Hepatocyte (in vitro differentiated cells): ENCODE measurements at regions not wholly inside any gene's neighbourhood (a gene's known extent, or its start where the extent isn't known, plus 50 kb on each side); places are given as distances from the start of the nearest gene placed in this dataset.

ENCODE experiments used
- DNase-seq: peaks from one replicate; pipeline ENCODE4 v3.0.0-alpha.2; 2016; ENCODE audit warnings: low spot score
- H2AFZ ChIP-seq: fragments of 200-600 bp; sonication (generic); 2 replicates; pipeline ENCODE4 v1.6.0; 2016; ENCODE audit warnings: antibody characterized with exemption, mild to moderate bottlenecking
- H3K27ac ChIP-seq: fragments of 200-600 bp; sonication (generic); 2 replicates; pipeline ENCODE4 v1.5.1; 2016; ENCODE audit warnings: mild to moderate bottlenecking
- H3K27me3 ChIP-seq: fragments of 200-600 bp; sonication (generic); 2 replicates; pipeline ENCODE4 v1.6.1; 2016
- H3K36me3 ChIP-seq: fragments of 200-600 bp; sonication (generic); replicated peaks from 2 replicates; pipeline ENCODE4 v1.5.1; 2016; ENCODE audit warnings: low read depth; ENCODE audit not compliant: insufficient read depth
- H3K4me1 ChIP-seq: fragments of 200-600 bp; sonication (generic); 2 replicates; pipeline ENCODE4 v1.5.1; 2016; ENCODE audit warnings: mild to moderate bottlenecking, moderate library complexity; ENCODE audit not compliant: insufficient read depth
- H3K4me2 ChIP-seq: fragments of 200-600 bp; sonication (generic); 2 replicates; pipeline ENCODE4 v1.6.0; 2016
- H3K4me3 ChIP-seq: fragments of 200-600 bp; sonication (generic); 2 replicates; pipeline ENCODE4 v1.5.1; 2016; ENCODE audit warnings: mild to moderate bottlenecking
- H3K79me2 ChIP-seq: fragments of 200-600 bp; sonication (generic); 2 replicates; pipeline ENCODE4 v1.6.0; 2017; ENCODE audit warnings: mild to moderate bottlenecking
- H3K9me2 ChIP-seq: fragments of 200-600 bp; sonication (generic); replicated peaks from 2 replicates; pipeline ENCODE4 v1.6.0; 2017; ENCODE audit warnings: mild to moderate bottlenecking; ENCODE audit not compliant: insufficient read depth
- H3K9me3 ChIP-seq: fragments of 200-600 bp; sonication (generic); 2 replicates; pipeline ENCODE4 v1.5.1; 2016; ENCODE audit warnings: low read depth, mild to moderate bottlenecking
- H4K20me1 ChIP-seq: fragments of 200-600 bp; sonication (generic); 2 replicates; pipeline ENCODE4 v1.6.0; 2016; ENCODE audit warnings: mild to moderate bottlenecking; ENCODE audit not compliant: insufficient read depth, poor library complexity, severe bottlenecking
- CTCF ChIP-seq: fragments of 200-600 bp; sonication (generic); IDR thresholded peaks from 2 replicates; pipeline ENCODE4 v1.5.1; 2016; ENCODE audit warnings: antibody characterized with exemption, mild to moderate bottlenecking; ENCODE audit not compliant: poor library complexity
- EZH2 ChIP-seq: fragments of 200-600 bp; sonication (generic); IDR thresholded peaks from 2 replicates; pipeline ENCODE4 v1.6.1; 2016; ENCODE audit warnings: antibody characterized with exemption, mild to moderate bottlenecking, borderline replicate concordance
- EZH2phosphoT487 ChIP-seq: fragments of 200-600 bp; sonication (generic); IDR thresholded peaks from one replicate; pipeline ENCODE4 v1.6.1; 2018; ENCODE audit warnings: antibody characterized with exemption, mild to moderate bottlenecking, low read depth, moderate library complexity; ENCODE audit not compliant: unreplicated experiment, severe bottlenecking
- WGBS: methylation state at CpG from one replicate; pipeline ENCODE4 v1.1.6; 2016; ENCODE audit warnings: low lambda C conversion rate; ENCODE audit errors: missing lambda C conversion rate; 5-methylcytosine and 5-hydroxymethylcytosine counted together

- no peak overlapping the region for H3K4me3 ChIP-seq
- TF ChIP-seq EZH2 (no peak), CTCF (no peak), EZH2phosphoT487 (no peak)
- no peaks in the 10 kb centered on the region for H3K36me3 ChIP-seq
- H3K27ac ChIP-seq: no peak overlapping the region
- 65% methylated on average over 3 of the region's 3 CpGs for WGBS
- no peaks in the 10 kb centered on the region for H3K9me2 ChIP-seq
- no peaks in the 10 kb centered on the region for H3K4me1 ChIP-seq
- H3K4me2 ChIP-seq: no peak overlapping the region
- no peak overlapping the region for H2AFZ ChIP-seq
- no peaks in the 10 kb centered on the region for H3K79me2 ChIP-seq
- H3K27me3 ChIP-seq: no peaks in the 10 kb centered on the region
- no peaks in the 10 kb centered on the region for H3K9me3 ChIP-seq
- DNase-seq: no peak
- no peaks in the 10 kb centered on the region for H4K20me1 ChIP-seq
Observed at GRCh38 chrX:25733148-25733547, 405.0 kb upstream of the MAGEB18 start.

GRCh38 chrX:25737540-25737939, 400.6 kb upstream of the MAGEB18 start:
- Histone ChIP-seq H3K4me3 (no peak overlapping the region), H3K4me1 (no peaks in the 10 kb centered on the region), H3K36me3 (no peaks in the 10 kb centered on the region), H3K9me3 (no peaks in the 10 kb centered on the region), H3K27ac (no peak overlapping the region), H3K27me3 (no peaks in the 10 kb centered on the region), H2AFZ (no peak overlapping the region), H3K9me2 (no peaks in the 10 kb centered on the region), H3K79me2 (no peaks in the 10 kb centered on the region), H3K4me2 (no peak overlapping the region), H4K20me1 (no peaks in the 10 kb centered on the region)
- DNase-seq: no peak
- TF ChIP-seq CTCF: no peak
- no peak for TF ChIP-seq EZH2phosphoT487
- TF ChIP-seq EZH2: no peak

GRCh38 chrX:25742334-25742733, 395.8 kb upstream of the MAGEB18 start:
- no peak overlapping the region for H2AFZ ChIP-seq
- H3K4me1 ChIP-seq: no peaks in the 10 kb centered on the region
- DNase-seq: no peak
- no peaks in the 10 kb centered on the region for H3K27me3 ChIP-seq
- no peak overlapping the region for H3K27ac ChIP-seq
- WGBS: 52% methylated on average over 2 of the region's 2 CpGs
- no peaks in the 10 kb centered on the region for H3K79me2 ChIP-seq
- H4K20me1 ChIP-seq: no peaks in the 10 kb centered on the region
- no peaks in the 10 kb centered on the region for H3K9me3 ChIP-seq
- no peaks in the 10 kb centered on the region for H3K36me3 ChIP-seq
- H3K9me2 ChIP-seq: no peaks in the 10 kb centered on the region
- TF ChIP-seq EZH2: no peak
- TF ChIP-seq EZH2phosphoT487: no peak
- TF ChIP-seq CTCF: no peak
- no peak overlapping the region for H3K4me2 ChIP-seq
- no peak overlapping the region for H3K4me3 ChIP-seq

- H2AFZ ChIP-seq: no peak overlapping the region
- no peak for DNase-seq
- no peaks in the 10 kb centered on the region for H3K9me2 ChIP-seq
- 52% methylated on average over 2 of the region's 2 CpGs for WGBS
- H3K27ac ChIP-seq: no peak overlapping the region
- TF ChIP-seq CTCF (no peak), EZH2phosphoT487 (no peak), EZH2 (no peak)
- H3K79me2 ChIP-seq: no peaks in the 10 kb centered on the region
- H3K9me3 ChIP-seq: no peaks in the 10 kb centered on the region
- H4K20me1 ChIP-seq: no peaks in the 10 kb centered on the region
- H3K27me3 ChIP-seq: no peaks in the 10 kb centered on the region
- no peaks in the 10 kb centered on the region for H3K4me1 ChIP-seq
- no peaks in the 10 kb centered on the region for H3K36me3 ChIP-seq
- H3K4me2 ChIP-seq: no peak overlapping the region
- H3K4me3 ChIP-seq: no peak overlapping the region
Observed at GRCh38 chrX:25754399-25754798, 383.7 kb upstream of the MAGEB18 start.
